CD4-positive, alpha-beta T cell treated with Interleukin-15 for 4 hours (primary cell): ENCODE measurements at regions not wholly inside any gene's neighbourhood (a gene's known extent, or its start where the extent isn't known, plus 50 kb on each side); places are given as distances from the start of the nearest gene placed in this dataset.

ENCODE experiments used
- DNase-seq: peaks from one replicate; pipeline ENCODE4 v3.0.0-alpha.2; 2020; ENCODE audit warnings: low spot score

DNA sequence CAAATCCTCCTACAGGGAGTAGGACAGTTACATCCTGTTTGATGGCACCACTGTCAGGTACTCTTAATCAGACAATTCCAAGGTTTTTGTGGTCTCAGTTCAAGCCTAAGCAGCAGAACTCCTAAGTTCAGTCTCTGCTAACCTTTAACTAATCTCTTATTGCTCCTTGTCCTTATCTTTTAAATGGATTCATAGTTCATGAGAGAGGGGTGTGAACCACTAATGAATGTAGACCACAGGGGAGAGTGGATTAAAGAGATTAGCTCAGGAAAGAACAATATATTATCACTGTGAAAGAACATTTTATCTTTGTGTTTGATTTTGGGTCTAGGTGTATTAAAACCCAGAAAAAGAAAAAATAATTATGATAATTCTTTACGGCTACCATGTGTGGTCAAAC, 168.9 kb downstream of the DCK start:
- DNase-seq, result no peak

DNA sequence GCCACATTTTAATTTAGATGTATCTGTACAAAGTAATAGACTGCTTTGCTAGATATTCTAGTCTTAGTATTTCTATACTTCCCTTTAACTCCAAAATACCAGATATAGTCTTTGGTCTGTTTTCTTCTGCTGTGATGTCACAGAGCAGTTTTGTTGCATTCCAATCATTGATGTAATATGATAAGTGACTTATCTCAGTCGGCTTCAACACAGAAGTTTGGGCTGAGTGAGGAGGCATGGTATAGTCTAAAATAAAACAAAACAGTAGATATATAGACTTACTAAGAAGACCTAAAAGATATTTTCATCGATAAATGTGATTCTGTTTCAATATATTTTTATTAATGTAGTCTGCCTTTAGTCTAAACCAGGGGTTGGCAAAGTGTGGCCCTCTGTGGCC, 169.9 kb downstream of the DCK start:
- DNase-seq, result no peak

DNA sequence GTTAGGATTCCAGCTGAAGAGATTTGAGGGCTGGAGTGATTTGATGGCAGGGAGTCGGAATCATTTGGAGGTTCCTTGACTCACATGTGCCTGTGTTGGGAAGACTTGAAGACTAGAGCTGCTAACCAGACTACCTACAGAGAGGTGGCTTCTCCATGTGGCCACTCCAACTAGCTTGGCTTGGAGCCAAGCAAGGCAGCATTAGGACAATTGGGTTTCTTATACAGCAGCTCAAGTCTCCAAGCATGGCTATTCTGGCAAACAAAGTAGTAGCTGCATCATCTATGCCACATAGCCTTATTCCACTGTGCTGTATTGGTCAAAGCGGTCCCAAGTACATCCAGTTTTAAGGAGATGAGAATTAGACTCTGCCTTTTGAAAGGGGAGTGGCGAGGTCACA, 171.7 kb upstream of the SLC4A4 start:
- no peak for DNase-seq

DNA sequence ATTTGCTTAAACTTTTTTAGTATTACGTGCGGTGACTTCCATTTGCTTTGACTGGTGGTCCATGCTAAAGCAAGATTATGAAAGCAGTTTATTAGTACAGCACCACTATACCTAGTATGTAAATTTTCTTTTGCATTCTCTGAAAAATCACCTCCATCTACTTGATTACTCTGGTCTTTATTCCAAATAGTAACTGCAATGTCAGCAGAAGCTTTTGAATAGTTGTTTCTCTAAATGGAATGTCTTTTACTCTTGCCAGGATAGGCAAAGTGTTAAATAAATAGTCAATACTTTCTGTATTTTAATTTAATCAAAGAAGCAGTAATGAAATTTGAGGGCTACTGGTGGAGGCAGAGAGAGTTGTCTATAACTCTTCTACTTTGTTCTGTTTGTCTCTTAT, 167.2 kb upstream of the SLC4A4 start:
- no peak for DNase-seq

DNA sequence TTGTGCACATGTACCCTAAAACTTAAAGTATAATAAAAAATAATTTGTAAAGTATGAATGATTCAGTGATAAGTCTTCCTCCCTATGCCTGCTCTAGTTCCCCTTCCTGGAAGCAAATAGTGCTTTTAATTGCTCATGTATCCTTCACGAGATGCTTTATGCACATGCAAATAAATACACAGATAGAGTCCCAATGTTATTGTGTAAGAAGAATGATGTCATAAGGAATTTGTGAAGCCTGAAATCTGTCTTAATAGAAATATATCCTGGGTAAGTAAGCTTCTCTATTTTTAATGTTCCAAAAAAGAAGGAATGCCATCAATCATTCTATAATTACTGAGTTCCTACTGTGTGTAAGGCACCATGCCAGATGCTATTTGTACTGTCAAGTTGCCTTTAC, 157.5 kb upstream of the SLC4A4 start:
- DNase-seq, result no peak

DNA sequence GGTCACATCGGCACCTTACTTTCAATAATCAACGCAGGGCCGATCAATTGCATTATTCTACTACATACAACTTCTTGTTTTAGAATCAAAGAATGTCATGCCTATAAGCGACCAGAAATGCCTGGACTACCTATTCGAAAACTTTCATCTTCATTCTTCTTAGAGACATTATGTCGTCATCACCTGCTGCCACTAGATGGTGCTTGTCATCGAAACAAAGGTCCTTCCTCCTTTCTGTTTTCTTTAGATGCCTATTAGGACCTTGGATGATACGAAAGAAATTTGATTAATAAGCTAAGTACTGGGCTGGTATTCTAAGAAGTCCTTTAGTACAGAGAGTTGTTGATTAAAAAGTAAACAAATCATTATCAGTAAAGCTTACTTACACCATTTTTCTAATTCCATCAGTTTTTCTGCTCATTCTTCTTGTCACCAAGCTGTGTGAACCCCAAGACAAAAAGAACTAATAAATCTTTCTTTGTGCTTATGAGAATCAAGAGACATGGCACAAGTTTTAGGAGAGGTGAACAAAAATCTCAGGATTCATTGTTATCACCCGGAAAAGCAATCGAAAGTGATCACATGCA, 154.5 kb upstream of the SLC4A4 start:
- peak; percentile 61 for DNase-seq

DNA sequence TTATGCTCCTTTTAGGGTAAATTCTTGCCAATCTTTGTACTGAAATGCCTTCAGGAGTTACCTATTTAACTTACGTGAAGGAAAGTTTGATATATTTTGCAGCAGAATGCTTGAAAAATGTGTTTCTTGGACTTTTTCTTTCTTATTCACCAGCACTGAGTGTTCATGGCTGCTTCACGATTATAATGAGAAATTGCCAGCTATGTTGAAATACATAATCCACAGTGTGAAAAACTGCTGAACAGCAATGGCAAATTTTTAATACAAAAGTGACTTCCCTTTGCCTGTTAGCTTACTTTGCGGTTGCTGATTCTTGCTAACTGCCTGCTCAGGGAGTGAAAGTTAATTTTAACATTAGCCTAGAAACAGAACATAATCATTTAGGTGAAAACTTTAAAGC, 153.8 kb upstream of the SLC4A4 start:
- no peak for DNase-seq

DNA sequence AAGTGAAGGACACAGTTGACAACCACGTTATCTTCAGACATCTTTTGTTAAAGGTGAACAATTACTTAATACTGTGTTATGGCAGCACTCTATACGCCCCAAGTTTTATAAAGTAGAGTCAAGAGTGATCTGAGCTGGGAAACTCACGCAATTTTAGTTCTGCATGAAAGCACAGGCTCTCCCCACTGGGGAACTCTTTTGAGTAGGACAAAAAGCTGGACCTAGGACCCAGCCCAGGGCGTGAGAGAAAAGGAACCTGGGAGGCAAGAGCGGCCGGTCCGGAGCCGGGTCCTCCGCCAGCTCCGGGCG, 152.6 kb upstream of the SLC4A4 start:
- no peak for DNase-seq

DNA sequence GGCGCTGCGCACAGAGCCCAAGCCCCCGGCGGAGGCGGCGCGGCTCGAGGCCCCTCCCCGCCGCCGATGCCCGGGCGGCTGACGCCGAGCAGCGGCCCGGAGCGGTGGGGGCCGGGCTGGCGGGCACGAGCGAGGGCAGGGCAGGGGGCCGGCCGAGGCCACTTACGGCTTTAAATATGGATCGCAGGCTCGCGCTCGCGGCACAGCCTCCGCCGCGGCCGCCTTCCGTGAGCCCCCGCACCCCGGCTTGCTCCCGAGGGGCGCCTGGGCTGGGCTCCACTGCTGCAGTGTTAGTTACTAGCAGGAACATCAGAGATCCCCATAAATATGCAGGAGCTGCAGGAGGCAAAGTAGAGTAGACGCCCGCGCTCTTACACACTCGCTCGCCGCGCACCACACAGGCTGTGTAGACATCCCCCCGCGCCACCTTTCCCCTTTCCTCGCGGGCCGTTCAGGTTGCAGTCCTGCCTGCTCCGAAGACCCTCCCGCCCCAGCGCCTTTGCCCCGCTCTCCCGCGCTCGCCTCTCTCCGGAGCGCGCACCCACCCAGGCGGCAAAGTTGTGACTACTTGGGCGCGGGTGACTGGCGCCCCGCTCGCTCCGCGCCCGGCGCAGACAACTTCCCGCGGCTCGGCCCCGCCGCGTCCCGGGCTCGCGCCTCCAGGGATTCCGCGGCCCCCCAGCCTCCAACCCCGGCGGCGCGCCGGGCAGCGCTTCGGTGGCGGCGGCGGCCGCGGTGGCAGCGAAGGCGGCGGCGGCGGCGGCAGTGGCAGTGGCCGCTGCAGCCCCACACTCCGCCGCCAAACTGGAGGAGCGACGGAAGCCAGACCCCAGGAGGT, 152.0 kb upstream of the SLC4A4 start:
- DNase-seq, result peak; percentile 17

DNA sequence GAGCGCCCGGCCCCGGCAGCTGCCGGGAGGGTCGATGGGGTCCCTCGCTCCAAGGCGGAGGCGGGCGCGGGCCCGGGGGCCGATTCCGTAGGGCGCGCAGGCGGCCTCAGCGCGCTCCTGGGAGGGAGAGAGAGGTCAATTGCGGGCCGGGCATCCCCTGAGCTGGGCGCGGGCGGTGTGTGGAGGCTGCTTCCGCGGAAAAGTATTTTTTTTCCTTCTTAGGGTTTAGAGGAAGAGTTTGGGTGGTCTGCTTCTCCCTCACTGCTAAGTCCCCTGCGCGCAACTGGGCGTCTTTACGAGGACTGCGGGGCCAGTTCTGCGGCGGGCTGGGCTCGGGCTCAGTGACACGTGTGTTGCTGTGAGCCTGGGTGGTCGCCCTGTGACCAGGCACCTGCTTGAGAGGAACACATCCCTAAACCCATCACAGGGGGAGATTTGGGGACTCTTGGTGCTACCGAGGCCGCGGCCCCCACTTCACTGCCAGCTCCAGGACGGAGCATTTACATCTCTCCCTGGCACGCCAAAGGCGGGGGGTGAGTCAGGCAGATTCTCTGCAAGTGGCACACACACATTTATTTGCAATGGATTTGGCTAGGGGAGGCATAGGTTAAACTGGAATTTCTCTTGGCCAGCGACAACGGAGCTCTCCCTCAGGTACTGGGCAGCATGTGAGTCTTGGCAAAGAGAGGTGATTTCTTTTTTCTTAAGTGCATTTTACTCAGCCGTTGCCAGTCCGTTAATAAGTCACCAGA, 151.2 kb upstream of the SLC4A4 start:
- peak; percentile 3 for DNase-seq

DNA sequence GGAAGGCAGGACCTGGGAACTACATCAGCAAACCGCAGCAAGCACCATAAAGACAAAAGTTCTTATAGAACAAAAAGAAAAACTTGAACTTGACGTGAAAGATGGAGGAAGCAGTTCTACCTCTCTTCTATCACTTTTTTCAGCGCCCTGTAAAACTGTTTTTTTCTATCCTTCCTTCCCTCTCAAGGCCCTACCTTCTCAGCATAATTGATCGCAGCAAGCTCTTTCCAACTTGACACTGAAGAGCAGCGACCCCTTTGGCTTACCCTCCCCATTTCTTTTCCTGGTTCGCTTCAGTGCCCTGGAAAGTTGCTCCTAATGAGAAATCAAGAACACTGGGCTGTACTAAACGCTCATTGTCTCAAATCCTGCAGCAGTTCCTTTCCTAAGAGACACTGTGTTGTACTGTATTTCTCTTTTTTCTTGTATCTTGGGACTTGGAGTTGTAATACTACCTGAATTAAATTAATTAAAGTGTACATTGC, 150.6 kb upstream of the SLC4A4 start:
- no peak for DNase-seq

DNA sequence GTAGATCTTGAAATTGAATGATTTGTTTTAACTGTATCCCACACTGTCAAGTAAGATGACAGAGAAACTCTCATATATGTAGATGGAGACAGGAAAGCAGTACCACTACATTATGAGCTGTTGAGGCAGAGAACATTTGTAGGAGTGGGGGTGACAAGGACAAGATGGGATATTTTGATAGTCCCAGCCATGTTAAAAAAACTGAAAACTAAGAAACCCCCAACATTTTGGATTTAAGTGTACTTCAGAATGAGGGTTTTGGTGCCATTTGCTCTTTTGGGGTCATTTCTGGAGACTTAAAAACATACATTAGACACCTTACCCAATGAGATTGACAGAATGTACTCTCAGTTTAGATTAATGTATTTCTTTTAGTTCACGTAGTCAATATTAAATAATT, 149.9 kb upstream of the SLC4A4 start:
- no peak for DNase-seq

DNA sequence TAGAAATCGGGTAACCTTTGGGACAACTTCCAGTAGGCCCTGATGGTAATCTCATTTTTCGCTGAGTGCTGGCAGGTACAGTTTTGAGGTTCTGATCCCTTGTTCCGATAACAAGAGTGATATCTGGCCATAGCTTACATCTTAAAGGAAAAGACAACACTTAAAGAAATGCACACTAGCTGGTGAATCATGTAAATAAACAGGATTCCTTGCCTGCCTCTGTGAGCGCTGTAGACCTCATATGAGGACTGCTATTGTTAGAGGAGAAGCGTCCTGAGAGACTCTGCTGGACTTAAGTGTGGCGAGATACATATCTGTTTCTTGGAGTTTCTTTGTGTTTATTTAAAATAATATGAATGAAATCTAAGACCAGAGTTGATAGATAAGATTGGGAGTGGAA, 149.3 kb upstream of the SLC4A4 start:
- DNase-seq, result no peak

DNA sequence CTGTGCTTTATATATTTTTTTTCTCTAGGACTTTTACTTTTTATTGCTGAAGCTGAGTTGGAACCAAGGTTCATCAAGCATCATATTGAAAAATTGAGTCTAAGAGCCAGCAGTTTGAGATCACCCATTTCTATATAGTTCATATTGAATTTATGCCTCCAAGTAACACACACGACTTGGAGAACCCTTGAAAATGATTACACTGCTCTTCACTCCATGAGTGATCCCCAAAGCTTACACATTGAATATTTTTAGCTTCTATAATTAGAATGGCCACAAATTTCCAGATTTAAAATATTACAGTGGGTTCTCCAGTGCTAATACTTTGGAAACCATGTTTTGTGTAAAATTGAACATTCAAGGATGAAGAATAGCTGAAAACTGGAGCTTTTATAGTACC, 144.4 kb upstream of the SLC4A4 start:
- DNase-seq, result no peak

DNA sequence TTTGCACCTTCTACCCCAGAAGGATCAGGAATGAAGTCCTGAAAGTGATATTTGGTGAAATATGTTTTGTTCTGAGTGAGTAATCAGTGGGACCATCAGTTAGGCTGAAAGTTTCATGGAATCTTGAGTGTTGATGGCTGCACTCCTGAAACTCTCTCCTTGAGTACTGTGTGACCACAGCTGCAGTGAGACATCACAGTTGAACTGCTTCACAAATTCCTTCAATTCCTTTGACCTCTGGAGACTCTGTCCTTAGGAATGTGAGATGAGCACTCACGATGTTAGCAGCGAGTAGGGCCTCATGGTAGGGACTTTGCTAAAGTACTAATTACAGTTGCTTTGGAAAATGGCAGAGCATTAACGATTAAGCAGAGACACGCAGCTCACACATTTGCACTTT, 142.9 kb upstream of the SLC4A4 start:
- DNase-seq, result no peak

DNA sequence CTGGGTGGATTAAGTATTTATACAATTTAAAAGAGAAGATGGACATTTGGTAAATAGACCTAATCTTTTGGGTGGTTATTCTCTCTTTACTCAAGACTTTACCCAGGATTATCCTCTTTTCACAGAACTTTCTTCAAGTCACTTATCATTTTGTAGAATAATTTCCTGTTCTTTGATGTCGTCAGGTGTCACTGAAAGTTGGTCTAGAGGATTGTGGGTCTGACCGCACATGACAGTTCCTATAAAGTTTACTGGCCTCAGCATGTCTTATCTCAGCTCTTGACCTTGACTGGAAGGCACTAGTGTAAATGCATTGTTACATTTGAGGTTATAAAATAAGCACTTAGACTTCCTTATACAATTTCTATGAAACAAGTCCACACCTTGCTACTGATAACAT, 139.9 kb upstream of the SLC4A4 start:
- peak; percentile 37 for DNase-seq

DNA sequence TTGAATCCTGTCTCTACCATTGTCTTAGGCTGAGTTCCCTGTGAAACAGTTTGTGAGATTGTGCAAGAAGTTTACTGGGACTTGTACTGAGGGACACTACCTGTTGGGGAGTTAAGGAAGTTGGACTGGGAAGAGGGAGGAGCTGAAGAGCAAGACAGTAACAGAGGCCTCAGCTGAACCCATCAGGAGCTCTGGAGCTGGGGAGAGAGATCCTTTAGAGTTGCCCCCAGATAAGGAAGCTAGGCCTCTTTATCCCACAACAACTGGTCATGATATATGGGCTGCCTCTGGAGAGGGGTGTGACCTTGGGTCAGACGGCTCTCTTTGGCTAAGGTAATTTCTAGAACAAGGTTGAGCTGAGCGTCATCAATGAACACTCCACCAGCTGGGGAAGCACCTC, 137.8 kb upstream of the SLC4A4 start:
- no peak for DNase-seq

DNA sequence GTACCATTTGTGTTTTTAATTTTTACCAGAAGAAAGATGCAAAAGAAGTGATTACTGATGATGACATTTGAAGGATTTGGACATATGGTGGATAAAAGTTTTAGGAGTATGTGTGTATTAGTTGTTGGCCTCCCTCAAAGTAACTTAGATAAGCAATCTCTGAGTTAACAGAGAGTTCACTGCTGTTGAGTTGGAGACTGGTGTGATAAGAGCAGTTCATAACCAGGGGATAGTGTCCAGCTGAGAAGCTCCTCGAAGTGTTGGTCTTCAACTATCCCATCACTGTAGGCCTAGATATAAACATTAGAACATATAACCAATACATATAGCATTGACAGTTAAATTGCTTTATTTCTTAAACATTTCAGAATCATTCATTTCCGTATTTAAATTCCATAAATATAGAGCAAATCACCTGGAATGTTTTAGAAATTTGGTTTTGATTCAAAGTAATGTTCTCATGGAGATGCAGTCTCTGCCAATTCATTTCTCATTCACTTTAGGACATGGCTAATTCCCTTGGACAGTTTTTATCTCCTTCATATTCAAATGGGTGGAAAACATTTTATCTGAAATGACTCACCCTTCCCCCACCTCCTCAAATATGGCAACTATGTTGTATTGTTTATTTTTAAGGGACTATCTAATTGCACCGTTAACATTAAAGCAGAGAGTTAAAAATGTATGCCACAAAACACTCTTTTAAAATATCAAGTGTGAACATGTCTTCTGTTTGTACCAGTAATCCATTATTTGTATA, 136.8 kb upstream of the SLC4A4 start:
- no peak for DNase-seq

DNA sequence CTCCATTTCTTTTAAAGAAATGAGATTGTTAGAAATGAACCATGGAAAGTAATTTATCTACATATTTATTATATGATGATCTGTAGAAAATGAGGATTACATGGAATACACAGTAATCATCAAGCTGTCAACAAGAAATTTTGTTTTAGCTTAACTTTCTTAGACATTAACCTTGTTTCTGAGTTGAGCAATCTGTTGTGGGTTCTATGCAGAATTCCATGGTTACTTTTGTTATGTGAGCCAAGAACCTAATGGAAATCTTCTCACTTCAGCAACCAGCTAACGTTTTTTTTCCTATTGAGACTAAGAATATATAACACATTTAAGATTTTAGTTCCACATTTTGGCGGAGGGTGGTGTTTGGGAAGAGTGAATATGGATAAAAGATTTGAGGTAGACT, 136.1 kb upstream of the SLC4A4 start:
- DNase-seq, result no peak

DNA sequence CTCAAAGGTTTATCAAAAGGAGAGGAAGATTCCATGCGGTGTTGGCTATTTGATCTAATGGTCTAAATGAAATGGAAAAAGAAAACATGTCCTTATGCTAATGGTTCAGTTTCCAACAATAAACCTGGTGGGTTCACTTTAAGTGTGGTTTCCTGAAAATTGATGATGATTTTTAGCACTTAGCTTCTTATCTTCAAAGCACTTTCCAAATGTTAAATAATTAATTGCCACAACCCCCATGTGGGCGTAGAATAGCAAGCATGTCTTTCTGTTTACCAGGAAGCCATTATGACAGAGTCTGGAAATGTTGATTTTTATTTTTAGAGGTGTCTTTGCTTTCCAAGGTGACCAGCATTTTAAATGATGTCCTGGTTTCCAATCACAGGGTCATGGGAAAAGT, 134.8 kb upstream of the SLC4A4 start:
- DNase-seq, result no peak

DNA sequence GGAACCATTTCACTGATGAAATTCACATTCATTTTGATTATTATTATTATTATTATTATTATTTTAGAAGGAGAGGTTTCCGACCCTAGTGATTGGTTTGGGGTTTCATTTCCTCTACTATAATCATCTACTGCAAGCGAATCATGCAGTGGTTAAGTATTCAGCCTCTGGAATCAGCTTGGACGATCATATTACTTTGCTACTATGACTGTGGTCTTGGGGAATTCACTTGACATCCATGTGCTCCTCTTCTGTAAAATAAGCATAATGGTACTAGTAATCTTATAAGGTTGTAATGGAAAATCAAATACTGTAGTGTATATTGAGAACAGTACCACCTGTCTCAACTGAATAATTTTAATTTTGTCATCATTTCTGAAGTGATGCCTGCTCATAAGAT, 132.1 kb upstream of the SLC4A4 start:
- no peak for DNase-seq

DNA sequence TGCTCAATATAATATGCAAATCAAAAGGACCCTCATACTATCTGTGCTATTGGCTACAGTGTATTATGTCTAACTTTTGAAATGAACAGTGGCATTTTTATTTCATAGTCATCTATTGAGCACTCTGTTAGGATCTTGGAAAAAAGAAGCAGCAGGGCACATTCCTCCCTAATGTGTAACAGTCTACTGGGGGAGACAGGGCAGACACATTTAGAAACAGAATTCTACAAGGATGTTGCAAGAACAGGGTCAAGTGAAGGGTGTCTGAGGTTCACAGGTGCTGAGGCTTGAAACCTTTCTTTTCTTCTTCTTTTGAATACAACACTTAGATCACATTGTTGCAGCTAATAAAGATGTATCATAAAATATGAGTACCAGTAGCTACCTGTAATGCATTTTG, 129.7 kb upstream of the SLC4A4 start:
- DNase-seq, result no peak

DNA sequence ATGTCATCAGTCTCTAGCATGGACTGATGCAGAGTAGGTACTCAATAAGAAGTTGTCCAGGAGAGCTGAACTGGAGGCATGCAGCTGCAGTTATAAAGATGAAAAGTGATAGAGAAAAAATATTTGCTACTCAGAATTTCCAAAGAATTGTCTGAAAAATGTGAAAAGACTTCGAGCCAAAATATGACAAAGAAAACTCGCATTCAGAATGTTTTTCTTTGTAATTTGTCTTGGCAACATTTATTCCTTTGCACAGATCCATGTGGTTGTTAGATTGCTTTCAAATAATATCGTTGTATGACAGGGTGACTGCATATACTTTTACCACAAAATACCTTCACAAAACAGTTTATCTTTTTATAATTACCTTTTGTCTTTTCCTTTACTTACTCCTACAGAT, 128.0 kb upstream of the SLC4A4 start:
- no peak for DNase-seq
